Glutamatergic neuron (in vitro differentiated cells): ENCODE measurements at regions not wholly inside any gene's neighbourhood (a gene's known extent, or its start where the extent isn't known, plus 50 kb on each side); places are given as distances from the start of the nearest gene placed in this dataset.

Experiments
- DNase-seq: peaks from one replicate; pipeline ENCODE4 v3.0.0; 2022
- H3K27ac Mint-ChIP-seq: one replicate; pipeline ENCODE4 v1.8.0; 2020; ENCODE audit warnings: mild to moderate bottlenecking, mixed read lengths, inconsistent platforms; ENCODE audit not compliant: unreplicated experiment
- H3K27me3 Mint-ChIP-seq: one replicate; pipeline ENCODE4 v1.8.0; 2020; ENCODE audit warnings: mild to moderate bottlenecking, moderate library complexity, mixed read lengths, inconsistent platforms; ENCODE audit not compliant: unreplicated experiment
- H3K36me3 Mint-ChIP-seq: one replicate; pipeline ENCODE4 v1.8.0; 2020; ENCODE audit warnings: mild to moderate bottlenecking, mixed read lengths, inconsistent platforms; ENCODE audit not compliant: unreplicated experiment
- H3K4me1 Mint-ChIP-seq: one replicate; pipeline ENCODE4 v1.8.0; 2020; ENCODE audit warnings: mild to moderate bottlenecking, low read depth, mixed read lengths, inconsistent platforms; ENCODE audit not compliant: unreplicated experiment
- H3K4me3 Mint-ChIP-seq: one replicate; pipeline ENCODE4 v1.8.0; 2020; ENCODE audit warnings: mild to moderate bottlenecking, mixed read lengths, inconsistent platforms; ENCODE audit not compliant: unreplicated experiment
- H3K9me3 Mint-ChIP-seq: one replicate; pipeline ENCODE4 v1.8.0; 2020; ENCODE audit warnings: mild to moderate bottlenecking, moderate library complexity, mixed read lengths, inconsistent platforms; ENCODE audit not compliant: unreplicated experiment
- TF ChIP-seq, protein P1 (sequence below): fragments of 200-600 bp; sonication (generic); IDR thresholded peaks from one replicate; pipeline ENCODE4 v1.5.0; 2021; ENCODE audit not compliant: partially characterized antibody, unreplicated experiment

DNA sequence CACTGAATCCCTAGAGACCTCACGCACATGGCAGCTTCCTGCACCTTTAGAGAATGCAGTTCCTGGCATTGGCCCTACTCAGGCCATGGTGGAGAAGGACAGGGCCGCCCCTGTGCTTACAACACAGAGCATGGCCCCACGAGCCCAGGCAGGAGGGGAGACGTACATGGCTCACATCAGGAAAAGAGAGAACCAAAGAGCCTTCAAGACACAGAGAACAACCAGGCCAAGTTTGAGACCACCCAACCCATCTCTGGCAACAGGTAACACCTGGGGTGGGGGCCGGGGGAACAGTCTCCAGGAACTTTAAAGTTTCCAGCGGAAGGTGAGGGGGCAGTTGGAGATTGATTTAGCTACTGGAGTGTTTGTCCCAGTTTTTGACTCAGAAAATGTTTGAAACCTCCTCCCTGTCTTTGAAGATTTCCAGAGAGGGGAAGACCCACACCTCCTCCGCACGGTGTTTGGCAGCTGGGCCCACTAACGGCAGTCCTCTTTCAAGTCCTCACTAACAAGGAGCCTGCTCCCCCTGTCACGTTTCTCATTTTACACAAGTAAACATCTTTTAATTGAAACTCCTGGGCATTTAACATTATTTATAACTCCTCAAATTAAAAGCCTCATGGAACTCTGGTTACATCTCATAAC is 1423.8 kb downstream of the TBC1D22A start:
- H3K4me1 Mint-ChIP-seq = peaks cover 2% of the 10 kb centered on the region
- H3K4me3 Mint-ChIP-seq = no peak overlapping the region
- peaks cover 1% of the 10 kb centered on the region for H3K27me3 Mint-ChIP-seq
- DNase-seq = no peak
- H3K27ac Mint-ChIP-seq = no peak overlapping the region
- TF ChIP-seq, protein P1, sequence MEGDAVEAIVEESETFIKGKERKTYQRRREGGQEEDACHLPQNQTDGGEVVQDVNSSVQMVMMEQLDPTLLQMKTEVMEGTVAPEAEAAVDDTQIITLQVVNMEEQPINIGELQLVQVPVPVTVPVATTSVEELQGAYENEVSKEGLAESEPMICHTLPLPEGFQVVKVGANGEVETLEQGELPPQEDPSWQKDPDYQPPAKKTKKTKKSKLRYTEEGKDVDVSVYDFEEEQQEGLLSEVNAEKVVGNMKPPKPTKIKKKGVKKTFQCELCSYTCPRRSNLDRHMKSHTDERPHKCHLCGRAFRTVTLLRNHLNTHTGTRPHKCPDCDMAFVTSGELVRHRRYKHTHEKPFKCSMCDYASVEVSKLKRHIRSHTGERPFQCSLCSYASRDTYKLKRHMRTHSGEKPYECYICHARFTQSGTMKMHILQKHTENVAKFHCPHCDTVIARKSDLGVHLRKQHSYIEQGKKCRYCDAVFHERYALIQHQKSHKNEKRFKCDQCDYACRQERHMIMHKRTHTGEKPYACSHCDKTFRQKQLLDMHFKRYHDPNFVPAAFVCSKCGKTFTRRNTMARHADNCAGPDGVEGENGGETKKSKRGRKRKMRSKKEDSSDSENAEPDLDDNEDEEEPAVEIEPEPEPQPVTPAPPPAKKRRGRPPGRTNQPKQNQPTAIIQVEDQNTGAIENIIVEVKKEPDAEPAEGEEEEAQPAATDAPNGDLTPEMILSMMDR = no peak
- peaks cover 10% of the 10 kb centered on the region for H3K36me3 Mint-ChIP-seq
- peaks cover 7% of the 10 kb centered on the region for H3K9me3 Mint-ChIP-seq

DNA sequence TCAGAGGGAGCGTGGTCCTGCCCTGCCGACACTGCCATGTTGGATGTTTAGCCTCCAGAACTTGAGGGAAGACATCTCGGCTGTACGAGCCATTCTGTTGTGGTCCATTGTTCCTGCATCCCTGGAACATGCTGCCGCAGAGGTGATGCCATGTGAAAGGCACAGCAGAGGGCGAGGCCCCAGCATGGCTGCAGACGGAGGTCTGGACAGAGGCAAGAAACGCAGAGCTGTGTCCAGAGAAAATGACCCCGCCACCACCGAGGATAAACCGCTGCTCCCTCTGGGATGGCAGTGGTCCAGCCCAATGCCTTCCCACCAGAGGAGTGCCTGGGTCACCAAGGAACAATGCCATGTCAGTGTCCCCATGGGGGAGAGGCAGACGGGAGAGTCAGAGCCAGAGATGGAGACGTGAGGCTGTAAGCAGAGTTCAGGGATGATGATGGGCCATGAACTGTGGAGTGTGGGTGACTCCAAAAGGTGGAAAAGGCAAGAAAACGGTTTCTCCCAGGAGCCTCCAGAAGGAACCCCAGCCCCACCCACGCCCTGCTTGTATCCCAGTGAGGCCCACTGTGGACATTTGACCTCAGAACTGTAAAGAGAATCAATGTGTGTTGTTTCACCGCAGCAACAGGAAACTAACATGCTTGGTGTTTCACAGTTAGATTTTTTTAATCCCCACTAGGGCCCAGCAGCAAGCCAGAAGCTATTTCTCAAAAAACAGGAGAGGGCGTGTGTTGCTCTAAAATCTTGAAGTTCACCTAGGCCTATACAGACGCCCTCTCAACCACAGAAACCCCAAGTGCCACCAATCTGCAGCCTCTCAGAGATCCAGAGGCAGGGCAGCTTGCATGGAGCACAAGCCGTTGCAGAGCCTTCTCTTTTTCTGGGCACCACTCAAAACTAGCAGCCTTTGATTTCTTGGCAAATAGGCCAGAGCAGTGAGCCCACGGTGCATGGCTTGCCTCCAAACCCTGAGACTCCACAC is 1422.9 kb downstream of the TBC1D22A start:
- no peak overlapping the region for H3K27ac Mint-ChIP-seq
- DNase-seq = no peak
- peaks cover 7% of the 10 kb centered on the region for H3K9me3 Mint-ChIP-seq
- TF ChIP-seq, protein P1 = no peak
- H3K27me3 Mint-ChIP-seq = peaks cover 1% of the 10 kb centered on the region
- no peak overlapping the region for H3K4me3 Mint-ChIP-seq
- peaks cover 2% of the 10 kb centered on the region for H3K4me1 Mint-ChIP-seq
- H3K36me3 Mint-ChIP-seq = peaks cover 10% of the 10 kb centered on the region

DNA sequence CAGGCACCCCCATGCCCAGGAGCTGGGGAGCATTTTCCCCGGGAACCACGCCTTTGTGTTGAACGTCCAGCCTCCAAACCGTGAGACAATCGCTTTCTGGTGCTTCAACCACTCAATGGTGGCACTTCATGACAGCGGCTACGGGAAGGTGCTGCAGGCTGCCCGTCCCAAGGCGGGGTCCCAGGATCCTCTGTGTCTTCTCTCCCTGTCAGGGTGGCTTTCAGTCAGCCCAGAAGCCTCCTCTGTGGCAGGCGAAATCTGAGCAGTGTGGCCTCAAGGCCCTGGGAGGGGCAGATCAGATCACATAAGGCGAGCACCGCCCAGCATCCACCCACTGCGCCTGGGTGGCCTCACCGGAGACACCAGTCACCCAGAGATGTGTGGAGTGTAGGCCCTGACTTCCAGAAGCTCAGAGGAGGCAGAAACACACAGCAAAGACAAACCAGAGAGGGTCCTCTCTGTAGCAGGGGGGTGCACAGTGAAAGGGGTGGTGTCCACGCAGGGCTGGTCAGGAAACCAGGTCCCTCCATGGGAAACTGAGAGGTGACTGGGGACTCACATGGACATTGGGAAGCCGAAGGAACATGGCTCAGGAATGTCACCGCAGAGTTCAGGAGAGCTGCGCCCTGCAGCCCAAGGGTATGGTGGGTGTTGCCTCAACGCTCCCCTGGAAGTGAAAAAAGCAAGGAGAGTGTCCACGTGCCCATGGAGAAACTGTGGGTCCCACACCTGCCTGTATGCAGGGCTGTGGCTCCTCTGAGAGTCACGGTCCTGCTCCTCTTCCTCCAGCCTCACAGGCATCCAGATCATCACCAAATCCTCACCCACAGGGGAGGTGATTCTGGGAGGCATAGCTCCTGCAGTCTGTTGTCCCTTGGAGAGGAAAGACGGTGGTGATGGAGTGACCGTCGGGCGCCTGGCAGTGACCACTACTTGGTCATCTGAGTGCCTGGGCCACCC is 1420.7 kb downstream of the TBC1D22A start:
- no peak for DNase-seq
- peaks cover 1% of the 10 kb centered on the region for H3K27me3 Mint-ChIP-seq

DNA sequence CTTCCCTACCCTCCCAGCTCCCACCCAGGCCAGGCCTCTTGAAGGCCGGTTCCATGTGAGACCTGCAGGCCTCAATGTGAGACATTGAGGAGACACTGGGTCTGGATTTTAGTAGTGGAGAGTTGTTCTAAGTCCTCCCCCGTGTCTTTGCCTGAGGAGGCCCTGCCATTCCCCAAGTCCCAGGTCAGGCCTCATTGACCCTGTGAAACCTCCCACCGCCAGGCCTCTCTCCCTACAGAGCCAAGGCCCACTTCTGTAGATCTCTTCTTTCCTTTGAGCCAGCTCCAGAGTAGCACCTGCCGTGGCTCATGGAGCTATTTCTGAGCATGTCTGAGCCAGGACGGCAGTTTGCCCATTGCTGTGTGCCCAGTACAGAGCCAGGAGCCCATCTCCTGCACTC is 1419.6 kb downstream of the TBC1D22A start:
- H3K27ac Mint-ChIP-seq = no peak overlapping the region
- no peak overlapping the region for H3K4me3 Mint-ChIP-seq
- H3K36me3 Mint-ChIP-seq = peaks cover 14% of the 10 kb centered on the region
- peaks cover 3% of the 10 kb centered on the region for H3K4me1 Mint-ChIP-seq
- H3K27me3 Mint-ChIP-seq = peaks cover 1% of the 10 kb centered on the region
- TF ChIP-seq, protein P1 = no peak
- H3K9me3 Mint-ChIP-seq = peaks cover 10% of the 10 kb centered on the region
- no peak for DNase-seq

More for the DNA sequence above, 1420.7 kb downstream of the TBC1D22A start:
- Mint-ChIP-seq H3K27ac (no peak overlapping the region), H3K4me1 (no peaks in the 10 kb centered on the region), H3K9me3 (peaks cover 6% of the 10 kb centered on the region), H3K36me3 (peaks cover 10% of the 10 kb centered on the region), H3K4me3 (no peak overlapping the region)
- TF ChIP-seq, protein P1 = no peak
